HG03139 (cell line): ENCODE measurements at regions not wholly inside any gene's neighbourhood (a gene's known extent, or its start where the extent isn't known, plus 50 kb on each side); places are given as distances from the start of the nearest gene placed in this dataset.
"Not testable (repeated sequence)": the region's sequence is repeated elsewhere in the genome, so short reads cannot be mapped to it uniquely, and the experiment has no call there.

Experiments
- ATAC-seq: cut with Tn5 transposase; IDR thresholded peaks from one replicate; pipeline ENCODE4 v1.9.1; 2021; ENCODE audit not compliant: unreplicated experiment

DNA sequence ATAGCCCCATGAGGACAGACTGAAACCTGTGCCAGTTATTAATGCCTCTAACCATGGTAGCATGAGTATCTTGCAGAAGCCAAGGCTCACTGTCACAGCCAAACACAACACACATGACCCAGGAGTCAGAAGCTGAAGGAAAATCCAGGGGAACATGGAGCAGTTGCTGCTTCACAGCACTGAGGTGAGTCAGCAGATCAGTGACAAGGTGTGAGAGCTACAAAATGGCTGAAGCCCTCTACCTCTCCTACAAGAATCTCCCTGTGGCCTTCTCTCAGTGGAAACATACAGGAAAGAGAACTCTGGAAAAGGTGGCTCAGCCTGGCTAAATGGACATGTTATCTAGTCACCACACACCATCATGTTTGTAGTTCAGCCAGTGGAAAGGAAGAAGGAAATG, 93.5 kb downstream of the NAB1 start:
- no peak for ATAC-seq

DNA sequence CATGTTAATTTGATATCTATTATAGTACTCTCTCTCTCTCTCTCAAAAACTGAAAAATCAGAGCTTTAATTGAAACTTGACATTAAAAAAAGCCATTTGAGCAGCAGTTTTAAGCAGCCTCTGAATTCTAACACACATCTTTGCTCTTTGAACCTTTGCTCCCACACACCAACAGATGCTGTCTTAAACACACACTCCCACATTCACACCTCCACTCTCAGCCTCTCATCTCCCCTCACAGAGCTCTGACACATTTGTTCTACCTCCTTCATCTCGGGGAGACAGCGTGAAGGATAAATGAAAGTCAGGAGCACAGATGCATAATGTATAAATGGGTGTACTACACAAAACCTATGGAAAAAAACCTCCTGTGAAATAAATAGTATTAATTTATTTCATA, 95.2 kb downstream of the NAB1 start:
- no peak for ATAC-seq

GRCh38 chr2:190746971-190747761, 98.3 kb downstream of the NAB1 start:
- ATAC-seq = no peak

DNA sequence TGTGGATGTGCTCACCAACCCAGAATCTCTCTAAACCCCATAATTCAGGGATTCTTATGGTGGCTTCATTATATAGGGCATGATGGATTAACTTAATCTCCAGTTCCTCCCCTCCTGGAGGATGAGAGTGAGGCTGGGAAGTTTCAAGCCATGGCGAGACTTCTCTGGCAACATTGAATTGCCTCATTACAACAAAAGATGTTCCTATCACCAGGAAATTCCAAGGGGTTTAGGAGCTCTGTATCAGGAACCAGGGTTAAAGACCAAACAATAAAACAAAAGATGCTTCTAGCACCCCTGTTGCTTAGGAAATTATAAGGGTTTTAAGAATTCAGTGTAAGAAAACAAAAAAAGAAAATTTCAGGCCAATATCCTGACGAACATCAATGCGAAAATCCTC, 100.1 kb downstream of the NAB1 start:
- no peak for ATAC-seq

GRCh38 chr2:190755772-190756415, 107.0 kb downstream of the NAB1 start:
- no peak for ATAC-seq

GRCh38 chr2:190759749-190760213, 110.9 kb downstream of the NAB1 start:
- ATAC-seq = no peak

DNA sequence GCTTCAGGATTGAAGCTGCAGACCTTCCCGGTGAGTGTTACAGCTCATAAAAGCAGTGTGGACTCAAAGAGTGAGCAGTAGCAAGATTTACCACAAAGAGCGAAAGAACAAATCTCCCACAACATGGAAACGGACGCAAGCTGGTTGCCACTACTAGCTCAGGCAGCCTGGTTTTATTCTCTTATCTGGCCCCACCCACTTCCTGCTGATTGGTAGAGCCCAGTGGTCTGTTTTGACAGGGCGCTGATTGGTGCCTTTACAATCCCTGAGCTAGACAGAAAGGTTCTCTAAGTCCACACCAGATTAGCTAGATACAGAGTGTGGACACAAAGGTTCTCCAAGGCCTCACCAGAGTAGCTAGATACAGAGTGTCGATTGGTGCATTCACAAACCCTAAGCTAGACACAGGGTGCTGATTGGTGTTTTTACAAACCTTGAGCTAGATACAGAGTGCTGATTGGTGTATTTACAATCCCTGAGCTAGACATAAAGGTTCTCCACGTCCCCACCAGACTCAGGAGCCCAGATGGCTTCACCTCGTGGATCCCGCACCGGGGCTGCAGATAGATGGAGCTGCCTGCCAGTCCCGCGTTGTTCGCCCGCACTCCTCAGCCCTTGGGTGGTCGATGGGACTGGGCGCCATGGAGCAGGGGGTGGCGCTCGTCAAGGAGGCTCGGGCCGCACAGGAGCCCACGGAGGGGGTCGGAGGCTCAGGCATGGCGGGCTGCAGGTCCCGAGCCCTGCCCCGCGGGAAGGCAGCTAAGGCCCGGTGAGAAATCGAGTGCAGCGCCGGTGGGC, 111.7 kb downstream of the NAB1 start:
- not testable (repeated sequence) for ATAC-seq

- ATAC-seq = not testable (repeated sequence)
Measured at GRCh38 chr2:190761216-190761615, 112.3 kb downstream of the NAB1 start.

- ATAC-seq = no peak
Measured at GRCh38 chr2:190762566-190762965, 113.7 kb downstream of the NAB1 start.

DNA sequence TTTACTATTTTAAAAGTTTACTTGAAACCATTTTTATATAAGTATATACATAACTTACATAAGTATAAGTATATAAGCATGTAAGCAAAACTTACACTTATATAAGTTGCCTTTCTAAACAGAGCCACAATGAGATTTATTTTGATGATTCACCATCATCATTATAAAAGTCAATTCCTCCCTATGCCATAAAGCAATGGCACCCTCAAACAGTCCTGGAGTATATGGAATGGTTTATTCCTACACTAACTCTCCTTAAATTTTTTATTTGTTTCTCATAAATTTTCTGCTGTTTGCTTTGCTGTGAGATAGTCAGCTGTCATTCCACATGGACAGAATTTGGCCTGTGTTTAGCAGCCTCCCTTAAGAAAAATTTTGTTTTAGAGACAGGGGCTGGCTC, 114.2 kb downstream of the NAB1 start:
- no peak for ATAC-seq

GRCh38 chr2:190763901-190764514, 115.1 kb downstream of the NAB1 start:
- no peak for ATAC-seq

GRCh38 chr2:190765386-190766173, 115.0 kb upstream of the GLS start:
- ATAC-seq = no peak

GRCh38 chr2:190766174-190766572, 114.4 kb upstream of the GLS start:
- no peak for ATAC-seq

GRCh38 chr2:190766595-190766994, 114.0 kb upstream of the GLS start:
- no peak for ATAC-seq

DNA sequence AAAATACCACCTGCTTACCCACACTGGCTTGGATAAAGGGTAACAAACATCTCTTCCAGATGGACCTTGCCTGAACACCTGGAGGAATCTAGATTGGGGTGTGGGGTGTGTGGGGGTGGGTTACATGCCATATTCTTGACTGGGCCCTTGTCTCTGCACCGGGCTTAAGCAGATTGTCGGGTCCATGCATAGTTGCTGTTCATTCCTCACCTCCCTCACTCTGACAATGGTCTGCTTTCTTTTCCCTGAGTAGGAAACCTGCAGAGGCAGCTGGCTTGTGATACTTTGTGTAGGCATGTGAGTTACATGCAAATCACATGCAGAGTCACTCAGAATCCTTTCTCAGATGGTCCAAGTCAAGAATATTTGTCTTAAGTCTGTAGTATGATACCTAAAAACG, 112.8 kb upstream of the GLS start:
- no peak for ATAC-seq

- ATAC-seq = no peak
Measured at GRCh38 chr2:190769258-190769657, 111.4 kb upstream of the GLS start.

GRCh38 chr2:190771726-190772125, 108.9 kb upstream of the GLS start:
- ATAC-seq = no peak

DNA sequence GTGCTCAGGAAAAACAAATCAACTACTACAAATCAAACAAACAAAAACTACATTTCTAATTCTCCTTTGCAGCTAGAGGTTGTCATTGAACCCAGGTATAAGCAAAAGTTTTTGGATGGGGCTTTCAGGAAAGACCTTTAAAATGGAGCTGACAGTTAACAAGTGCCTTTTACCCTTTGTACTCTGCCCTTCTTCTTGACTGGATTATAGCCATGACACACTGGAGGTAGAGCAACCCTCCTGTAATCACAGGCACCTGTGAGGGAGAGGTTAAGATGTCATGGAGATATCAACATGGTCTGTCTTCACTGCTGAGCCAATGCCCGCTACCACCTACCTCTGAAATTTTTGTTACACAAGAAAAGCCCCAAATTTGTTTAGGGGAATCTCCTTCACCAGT, 100.0 kb upstream of the GLS start:
- ATAC-seq = no peak

DNA sequence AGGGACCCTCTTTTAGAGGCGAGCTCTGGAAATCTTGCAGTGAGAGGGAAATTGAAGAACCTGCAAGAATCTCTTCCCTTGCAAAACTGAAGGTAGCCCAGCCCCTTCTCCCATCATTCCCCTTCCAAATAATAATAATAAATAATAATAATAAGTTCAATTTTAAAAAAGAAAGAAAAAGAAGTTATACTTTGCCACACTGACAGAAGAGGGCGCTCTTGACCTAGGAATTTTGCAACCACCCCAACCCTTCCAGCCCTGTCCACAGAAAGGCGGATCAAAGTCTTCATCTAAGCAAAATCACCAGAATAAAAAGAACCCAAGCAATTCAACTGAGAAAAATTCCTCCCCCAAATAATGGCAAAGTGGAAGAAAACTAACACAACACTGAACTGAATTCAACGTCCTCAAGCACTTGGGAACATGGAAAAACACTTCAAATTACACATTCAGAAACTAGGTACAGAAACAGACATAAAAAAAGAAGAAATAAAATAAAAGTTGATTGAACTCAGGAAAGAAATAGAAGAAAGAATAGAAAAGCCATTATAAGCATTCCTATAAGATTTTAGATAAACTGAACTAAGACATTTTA, 98.9 kb upstream of the GLS start:
- ATAC-seq = peak; percentile 75

GRCh38 chr2:190782264-190782663, 98.4 kb upstream of the GLS start:
- ATAC-seq = no peak
